GM12878 (cell line): ENCODE measurements at regions not wholly inside any gene's neighbourhood (a gene's known extent, or its start where the extent isn't known, plus 50 kb on each side); places are given as distances from the start of the nearest gene placed in this dataset.
A peak's percentile ranks its signal among the peaks of the same experiment; 100 is the strongest.

ENCODE experiments used
- ATF7 ChIP-seq: fragments of 450-650 bp; IDR thresholded peaks from 2 replicates; pipeline ENCODE4 v1.6.1; 2016; ENCODE audit warnings: low read depth, mild to moderate bottlenecking
- BACH1 ChIP-seq: fragments of 450-650 bp; IDR thresholded peaks from 2 replicates; pipeline ENCODE4 v1.6.1; 2017; ENCODE audit warnings: mild to moderate bottlenecking, borderline replicate concordance
- BMI1 ChIP-seq: fragments of 450-650 bp; IDR thresholded peaks from 2 replicates; pipeline ENCODE4 v1.6.1; 2016; ENCODE audit warnings: mild to moderate bottlenecking, moderate library complexity, borderline replicate concordance
- CBX5 ChIP-seq: sonication (generic); IDR thresholded peaks from 2 replicates; pipeline ENCODE4 v1.6.1; 2016; ENCODE audit warnings: low read depth, moderate library complexity, mild to moderate bottlenecking, inconsistent platforms
- FOS ChIP-seq: IDR thresholded peaks from 3 replicates; pipeline ENCODE4 v1.6.1; 2011; ENCODE audit warnings: borderline replicate concordance; ENCODE audit not compliant: insufficient read length; ENCODE audit errors: extremely low read depth
- MTA3 ChIP-seq: IDR thresholded peaks from 2 replicates; pipeline ENCODE4 v1.6.1; 2012; ENCODE audit warnings: low read length, inconsistent platforms, borderline replicate concordance
- NFYA ChIP-seq: IDR thresholded peaks from 2 replicates; pipeline ENCODE4 v1.6.1; 2011; ENCODE audit warnings: low read depth, mild to moderate bottlenecking, low read length, improper control_type of control experiment, borderline replicate concordance
- RCOR1 ChIP-seq: conservative IDR thresholded peaks from 2 replicates; pipeline ENCODE4 v1.6.1; 2012; ENCODE audit warnings: low read depth, low read length, improper control_type of control experiment
- RFX5 ChIP-seq: IDR thresholded peaks from 2 replicates; pipeline ENCODE4 v1.6.1; 2011; ENCODE audit warnings: low read depth, low read length, improper control_type of control experiment
- SIX5 ChIP-seq: IDR thresholded peaks from 2 replicates; pipeline ENCODE4 v1.6.1; 2011; ENCODE audit warnings: mild to moderate bottlenecking, low read depth, low read length, moderate library complexity; ENCODE audit not compliant: severe bottlenecking
- SMAD5 ChIP-seq: IDR thresholded peaks from 2 replicates; pipeline ENCODE4 v1.6.1; 2016; ENCODE audit warnings: antibody characterized with exemption, low read depth
- TAF1 ChIP-seq: IDR thresholded peaks from 2 replicates; pipeline ENCODE4 v1.6.1; 2011; ENCODE audit warnings: mild to moderate bottlenecking, low read depth, low read length, borderline replicate concordance
- TCF3 ChIP-seq: IDR thresholded peaks from 2 replicates; pipeline ENCODE4 v1.6.1; 2012; ENCODE audit warnings: low read depth, mild to moderate bottlenecking, low read length, borderline replicate concordance; ENCODE audit not compliant: insufficient read depth
- ZNF24 ChIP-seq: fragments of 450-650 bp; IDR thresholded peaks from 2 replicates; pipeline ENCODE4 v1.6.1; 2017; ENCODE audit warnings: antibody characterized with exemption, mild to moderate bottlenecking
- ZNF384 ChIP-seq: IDR thresholded peaks from 2 replicates; pipeline ENCODE4 v1.6.1; 2012; ENCODE audit warnings: low read depth, mild to moderate bottlenecking, low read length, improper control_type of control experiment, borderline replicate concordance
- TF ChIP-seq, protein P1 (sequence below): IDR thresholded peaks from 2 replicates; pipeline ENCODE4 v1.6.1; 2011; ENCODE audit warnings: borderline replicate concordance, low read depth, mild to moderate bottlenecking, moderate library complexity, low read length; ENCODE audit not compliant: insufficient read depth, poor library complexity, severe bottlenecking
- TF ChIP-seq, protein P2 (sequence below): IDR thresholded peaks from 2 replicates; pipeline ENCODE4 v1.6.1; 2012; ENCODE audit warnings: mild to moderate bottlenecking, low read depth, low read length
- TF ChIP-seq, protein P3 (sequence below): fragments of 150-350 bp; IDR thresholded peaks from 2 replicates; pipeline ENCODE4 v1.6.1; 2016; ENCODE audit warnings: low read depth, low read length
- TF ChIP-seq, protein P4 (sequence below): IDR thresholded peaks from 2 replicates; pipeline ENCODE4 v1.6.1; 2011; ENCODE audit warnings: low read depth, mild to moderate bottlenecking, low read length, moderate library complexity, borderline replicate concordance; ENCODE audit errors: extremely low read depth
- TF ChIP-seq, protein P5 (sequence below): IDR thresholded peaks from 2 replicates; pipeline ENCODE4 v1.6.1; 2011; ENCODE audit warnings: borderline replicate concordance, low read depth, mild to moderate bottlenecking, moderate library complexity, mixed read lengths, low read length; ENCODE audit not compliant: insufficient read depth; ENCODE audit errors: extremely low read length

DNA sequence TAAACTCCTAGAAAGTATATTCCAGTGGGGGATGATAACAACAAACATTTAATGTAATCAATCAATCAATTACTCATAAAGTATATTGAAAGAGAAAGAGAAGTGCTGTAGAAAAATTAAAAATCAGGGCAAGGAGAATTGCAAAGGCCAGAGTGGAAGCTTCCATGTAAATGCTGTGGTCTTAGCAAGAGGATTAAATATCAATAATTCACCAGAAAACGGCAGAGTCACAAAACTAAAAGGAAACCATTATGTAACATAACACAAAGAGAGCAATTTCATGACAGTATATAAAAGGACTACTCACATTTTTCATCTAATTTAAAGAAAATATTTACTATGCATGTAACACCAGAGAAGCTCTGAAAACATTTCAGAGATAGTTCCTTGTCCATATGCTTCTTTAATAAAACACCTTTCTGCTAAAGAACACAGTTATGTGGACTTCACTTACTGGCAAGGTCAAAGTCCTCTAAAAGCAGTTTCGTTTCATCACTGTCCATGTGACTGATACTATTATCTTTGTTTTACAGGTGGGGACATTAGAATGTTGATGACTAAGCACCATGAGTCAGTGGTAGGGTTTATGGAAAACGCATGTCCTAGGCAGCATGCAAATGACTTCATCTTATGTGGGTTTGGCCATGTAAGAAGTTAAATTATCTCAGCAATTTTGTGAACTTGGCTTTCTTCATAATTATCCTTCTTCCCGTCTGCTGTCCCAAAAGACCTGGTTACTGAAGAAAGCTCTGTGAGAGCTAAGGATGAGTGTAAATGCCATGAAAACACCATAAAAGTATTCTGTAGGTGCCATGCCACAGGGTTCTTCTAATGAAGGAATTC lies 185.8 kb upstream of the TENT5A start (continued):
- TF ChIP-seq ZNF384: no peak
- no peak for TF ChIP-seq BMI1
- TF ChIP-seq, protein P1, sequence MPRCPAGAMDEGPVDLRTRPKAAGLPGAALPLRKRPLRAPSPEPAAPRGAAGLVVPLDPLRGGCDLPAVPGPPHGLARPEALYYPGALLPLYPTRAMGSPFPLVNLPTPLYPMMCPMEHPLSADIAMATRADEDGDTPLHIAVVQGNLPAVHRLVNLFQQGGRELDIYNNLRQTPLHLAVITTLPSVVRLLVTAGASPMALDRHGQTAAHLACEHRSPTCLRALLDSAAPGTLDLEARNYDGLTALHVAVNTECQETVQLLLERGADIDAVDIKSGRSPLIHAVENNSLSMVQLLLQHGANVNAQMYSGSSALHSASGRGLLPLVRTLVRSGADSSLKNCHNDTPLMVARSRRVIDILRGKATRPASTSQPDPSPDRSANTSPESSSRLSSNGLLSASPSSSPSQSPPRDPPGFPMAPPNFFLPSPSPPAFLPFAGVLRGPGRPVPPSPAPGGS: no peak
- TF ChIP-seq TAF1: no peak
- no peak for TF ChIP-seq SMAD5
- TF ChIP-seq SIX5: no peak
- TF ChIP-seq NFYA: no peak
- no peak for TF ChIP-seq RFX5
- TF ChIP-seq ATF7: peak; percentile 89
- TF ChIP-seq, protein P2, sequence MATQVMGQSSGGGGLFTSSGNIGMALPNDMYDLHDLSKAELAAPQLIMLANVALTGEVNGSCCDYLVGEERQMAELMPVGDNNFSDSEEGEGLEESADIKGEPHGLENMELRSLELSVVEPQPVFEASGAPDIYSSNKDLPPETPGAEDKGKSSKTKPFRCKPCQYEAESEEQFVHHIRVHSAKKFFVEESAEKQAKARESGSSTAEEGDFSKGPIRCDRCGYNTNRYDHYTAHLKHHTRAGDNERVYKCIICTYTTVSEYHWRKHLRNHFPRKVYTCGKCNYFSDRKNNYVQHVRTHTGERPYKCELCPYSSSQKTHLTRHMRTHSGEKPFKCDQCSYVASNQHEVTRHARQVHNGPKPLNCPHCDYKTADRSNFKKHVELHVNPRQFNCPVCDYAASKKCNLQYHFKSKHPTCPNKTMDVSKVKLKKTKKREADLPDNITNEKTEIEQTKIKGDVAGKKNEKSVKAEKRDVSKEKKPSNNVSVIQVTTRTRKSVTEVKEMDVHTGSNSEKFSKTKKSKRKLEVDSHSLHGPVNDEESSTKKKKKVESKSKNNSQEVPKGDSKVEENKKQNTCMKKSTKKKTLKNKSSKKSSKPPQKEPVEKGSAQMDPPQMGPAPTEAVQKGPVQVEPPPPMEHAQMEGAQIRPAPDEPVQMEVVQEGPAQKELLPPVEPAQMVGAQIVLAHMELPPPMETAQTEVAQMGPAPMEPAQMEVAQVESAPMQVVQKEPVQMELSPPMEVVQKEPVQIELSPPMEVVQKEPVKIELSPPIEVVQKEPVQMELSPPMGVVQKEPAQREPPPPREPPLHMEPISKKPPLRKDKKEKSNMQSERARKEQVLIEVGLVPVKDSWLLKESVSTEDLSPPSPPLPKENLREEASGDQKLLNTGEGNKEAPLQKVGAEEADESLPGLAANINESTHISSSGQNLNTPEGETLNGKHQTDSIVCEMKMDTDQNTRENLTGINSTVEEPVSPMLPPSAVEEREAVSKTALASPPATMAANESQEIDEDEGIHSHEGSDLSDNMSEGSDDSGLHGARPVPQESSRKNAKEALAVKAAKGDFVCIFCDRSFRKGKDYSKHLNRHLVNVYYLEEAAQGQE: no peak
- no peak for TF ChIP-seq RCOR1
- no peak for TF ChIP-seq TCF3
- no peak for TF ChIP-seq FOS
- peak; percentile 69; the same call in 1 of the 2 replicates for TF ChIP-seq BACH1
- TF ChIP-seq, protein P3, sequence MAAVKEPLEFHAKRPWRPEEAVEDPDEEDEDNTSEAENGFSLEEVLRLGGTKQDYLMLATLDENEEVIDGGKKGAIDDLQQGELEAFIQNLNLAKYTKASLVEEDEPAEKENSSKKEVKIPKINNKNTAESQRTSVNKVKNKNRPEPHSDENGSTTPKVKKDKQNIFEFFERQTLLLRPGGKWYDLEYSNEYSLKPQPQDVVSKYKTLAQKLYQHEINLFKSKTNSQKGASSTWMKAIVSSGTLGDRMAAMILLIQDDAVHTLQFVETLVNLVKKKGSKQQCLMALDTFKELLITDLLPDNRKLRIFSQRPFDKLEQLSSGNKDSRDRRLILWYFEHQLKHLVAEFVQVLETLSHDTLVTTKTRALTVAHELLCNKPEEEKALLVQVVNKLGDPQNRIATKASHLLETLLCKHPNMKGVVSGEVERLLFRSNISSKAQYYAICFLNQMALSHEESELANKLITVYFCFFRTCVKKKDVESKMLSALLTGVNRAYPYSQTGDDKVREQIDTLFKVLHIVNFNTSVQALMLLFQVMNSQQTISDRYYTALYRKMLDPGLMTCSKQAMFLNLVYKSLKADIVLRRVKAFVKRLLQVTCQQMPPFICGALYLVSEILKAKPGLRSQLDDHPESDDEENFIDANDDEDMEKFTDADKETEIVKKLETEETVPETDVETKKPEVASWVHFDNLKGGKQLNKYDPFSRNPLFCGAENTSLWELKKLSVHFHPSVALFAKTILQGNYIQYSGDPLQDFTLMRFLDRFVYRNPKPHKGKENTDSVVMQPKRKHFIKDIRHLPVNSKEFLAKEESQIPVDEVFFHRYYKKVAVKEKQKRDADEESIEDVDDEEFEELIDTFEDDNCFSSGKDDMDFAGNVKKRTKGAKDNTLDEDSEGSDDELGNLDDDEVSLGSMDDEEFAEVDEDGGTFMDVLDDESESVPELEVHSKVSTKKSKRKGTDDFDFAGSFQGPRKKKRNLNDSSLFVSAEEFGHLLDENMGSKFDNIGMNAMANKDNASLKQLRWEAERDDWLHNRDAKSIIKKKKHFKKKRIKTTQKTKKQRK: no peak
- no peak for TF ChIP-seq MTA3
- no peak for TF ChIP-seq ZNF24
- TF ChIP-seq CBX5: no peak
- TF ChIP-seq, protein P4, sequence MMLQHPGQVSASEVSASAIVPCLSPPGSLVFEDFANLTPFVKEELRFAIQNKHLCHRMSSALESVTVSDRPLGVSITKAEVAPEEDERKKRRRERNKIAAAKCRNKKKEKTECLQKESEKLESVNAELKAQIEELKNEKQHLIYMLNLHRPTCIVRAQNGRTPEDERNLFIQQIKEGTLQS: no peak
- TF ChIP-seq, protein P5, sequence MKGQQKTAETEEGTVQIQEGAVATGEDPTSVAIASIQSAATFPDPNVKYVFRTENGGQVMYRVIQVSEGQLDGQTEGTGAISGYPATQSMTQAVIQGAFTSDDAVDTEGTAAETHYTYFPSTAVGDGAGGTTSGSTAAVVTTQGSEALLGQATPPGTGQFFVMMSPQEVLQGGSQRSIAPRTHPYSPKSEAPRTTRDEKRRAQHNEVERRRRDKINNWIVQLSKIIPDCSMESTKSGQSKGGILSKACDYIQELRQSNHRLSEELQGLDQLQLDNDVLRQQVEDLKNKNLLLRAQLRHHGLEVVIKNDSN: no peak
